Suprapubic skin (tissue), 4 donors: ENCODE measurements at regions not wholly inside any gene's neighbourhood (a gene's known extent, or its start where the extent isn't known, plus 50 kb on each side); places are given as distances from the start of the nearest gene placed in this dataset.

Source experiments
- EP300 ChIP-seq: sonication (generic); formaldehyde crosslinking; IDR thresholded peaks from one replicate; pipeline ENCODE4 v1.6.1; 2017; ENCODE audit warnings: antibody characterized with exemption
- POLR2A ChIP-seq, 2 donors: fragments of 450-650 bp; IDR thresholded peaks; one replicate each; pipeline ENCODE4 v1.6.1; 2017; ENCODE audit warnings: antibody characterized with exemption in 2 of 2, mild to moderate bottlenecking in 2 of 2, moderate library complexity in 2 of 2
- POLR2AphosphoS5 ChIP-seq, 3 donors: sonication (generic); formaldehyde crosslinking; IDR thresholded peaks; one replicate each; pipeline ENCODE4 v1.6.1; 2017; ENCODE audit warnings: antibody characterized with exemption in 3 of 3
- TF ChIP-seq, protein P1 (sequence below), 2 donors: fragments of 200-600 bp in 1 of 2; fragments of 450-650 bp in 1 of 2; sonication (generic) in 1 of 2; IDR thresholded peaks; one replicate each; pipeline ENCODE4 v1.5.1; 2016 to 2019; ENCODE audit warnings: antibody characterized with exemption in 2 of 2, mild to moderate bottlenecking in 1 of 2, moderate library complexity in 1 of 2

DNA sequence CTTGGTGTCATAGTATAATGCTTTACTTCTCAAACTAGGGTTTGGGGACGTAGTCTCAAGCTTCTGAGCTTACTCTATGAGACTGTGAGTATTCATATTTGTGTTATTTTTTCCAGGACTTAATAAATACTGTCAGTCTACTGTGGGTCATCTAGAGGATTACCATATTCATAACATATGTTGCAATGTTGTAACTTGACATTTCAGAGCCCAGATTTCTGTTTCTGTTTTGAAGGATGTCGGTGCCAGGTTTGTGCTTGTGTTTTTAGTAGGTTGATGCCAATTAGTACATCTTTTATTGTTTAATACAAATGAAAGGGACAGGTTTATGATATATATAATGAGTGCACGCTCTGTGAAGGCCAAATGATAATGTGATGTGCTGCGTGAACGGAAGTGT is 69.6 kb downstream of the SPANXN4 start:
- TF ChIP-seq, protein P1, sequence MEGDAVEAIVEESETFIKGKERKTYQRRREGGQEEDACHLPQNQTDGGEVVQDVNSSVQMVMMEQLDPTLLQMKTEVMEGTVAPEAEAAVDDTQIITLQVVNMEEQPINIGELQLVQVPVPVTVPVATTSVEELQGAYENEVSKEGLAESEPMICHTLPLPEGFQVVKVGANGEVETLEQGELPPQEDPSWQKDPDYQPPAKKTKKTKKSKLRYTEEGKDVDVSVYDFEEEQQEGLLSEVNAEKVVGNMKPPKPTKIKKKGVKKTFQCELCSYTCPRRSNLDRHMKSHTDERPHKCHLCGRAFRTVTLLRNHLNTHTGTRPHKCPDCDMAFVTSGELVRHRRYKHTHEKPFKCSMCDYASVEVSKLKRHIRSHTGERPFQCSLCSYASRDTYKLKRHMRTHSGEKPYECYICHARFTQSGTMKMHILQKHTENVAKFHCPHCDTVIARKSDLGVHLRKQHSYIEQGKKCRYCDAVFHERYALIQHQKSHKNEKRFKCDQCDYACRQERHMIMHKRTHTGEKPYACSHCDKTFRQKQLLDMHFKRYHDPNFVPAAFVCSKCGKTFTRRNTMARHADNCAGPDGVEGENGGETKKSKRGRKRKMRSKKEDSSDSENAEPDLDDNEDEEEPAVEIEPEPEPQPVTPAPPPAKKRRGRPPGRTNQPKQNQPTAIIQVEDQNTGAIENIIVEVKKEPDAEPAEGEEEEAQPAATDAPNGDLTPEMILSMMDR (IDR thresholded peaks at IDR 0.05) = no peak
- TF ChIP-seq EP300 = no peak
- TF ChIP-seq POLR2A (IDR thresholded peaks at IDR 0.05) = no peak
- no peak for TF ChIP-seq POLR2AphosphoS5 (IDR thresholded peaks at IDR 0.05)
